ENCODE measurements at regions not wholly inside any gene's neighbourhood (a gene's known extent, or its start where the extent isn't known, plus 50 kb on each side); places are given as distances from the start of the nearest gene placed in this dataset.

GRCh38 chr3:26368312-26368711 lies 254.3 kb upstream of the LRRC3B start:
- Histone ChIP-seq H3K9ac (ENCODE audit: insufficient read depth in 1 of 2, low read depth in 2 of 2, low read length in 2 of 2) (no peak overlapping the region), H3K27me3 (ENCODE audit: control insufficient read depth in 2 of 2, insufficient read depth in 2 of 2, low read length in 2 of 2) (no peaks in the 10 kb centered on the region), H3K27ac (ENCODE audit: extremely low read depth, low read depth, low read length) (no peak overlapping the region), H3K79me2 (ENCODE audit: control insufficient read depth, insufficient read depth, low read length) (no peaks in the 10 kb centered on the region), H3K36me3 (ENCODE audit: control insufficient read depth, insufficient read depth, low read length) (no peaks in the 10 kb centered on the region), H3K9me3 (replicated peaks; ENCODE audit: control insufficient read depth, insufficient read depth, low read depth, low read length) (peaks cover 1% of the 10 kb centered on the region; the same call in 1 of the 2 replicates), H3K4me2 (ENCODE audit: insufficient read depth, low read length) (no peak overlapping the region), H3K4me1 (replicated peaks in 1 of 2; ENCODE audit: control insufficient read depth in 2 of 2, insufficient read depth in 2 of 2, low read length in 2 of 2) (no peaks in the 10 kb centered on the region), H3K9me1 (ENCODE audit: control insufficient read depth, insufficient read depth, low read length) (no peaks in the 10 kb centered on the region), H3K4me3 (no peak overlapping the region), H4K20me1 (replicated peaks; ENCODE audit: control insufficient read depth, insufficient read depth, low read length) (no peaks in the 10 kb centered on the region), H2AFZ (ENCODE audit: low read depth, low read length) (no peak overlapping the region)
- ATAC-seq = no peak
- no peak for DNase-seq (ENCODE audit: extremely low read depth in 1 of 4, low spot score in 3 of 4)
- in situ Hi-C loops (cut with MboI) (no loop called here), intact Hi-C loops (cut with micrococcal nuclease) (no loop called here)
- no TSS peak for BruUV-seq (replicated peaks)
- ChIA-PET CTCF (ENCODE audit: low intra/inter-chr PET ratio) (no interaction called here), POLR2A (no interaction called here)
- no peak for FAIRE-seq
- no peak for TF ChIP-seq HSF4 (CRISPR knock-in tag; IDR thresholded peaks at IDR 0.05; ENCODE audit: borderline replicate concordance)
- no peak for TF ChIP-seq SMARCA5 (IDR thresholded peaks at IDR 0.05)
- TF ChIP-seq ZNF174 (CRISPR knock-in tag; IDR thresholded peaks at IDR 0.05) = no peak
- no peak for TF ChIP-seq MYC (IDR thresholded peaks at IDR 0.05; ENCODE audit: low read depth, low read length)
- TF ChIP-seq MYC (CRISPR knock-in tag; IDR thresholded peaks at IDR 0.05; ENCODE audit: borderline replicate concordance, low read depth) = no peak
- TF ChIP-seq EZH2 (IDR thresholded peaks at IDR 0.05; ENCODE audit: borderline replicate concordance, low read depth, low read length) = no peak
- no peak for TF ChIP-seq HNRNPH1 (optimal IDR thresholded peaks at IDR 0.05; ENCODE audit: low read depth, low read length)
- TF ChIP-seq FOXP1 (CRISPR knock-in tag; IDR thresholded peaks at IDR 0.05) = no peak
- no peak for TF ChIP-seq BCOR (IDR thresholded peaks at IDR 0.05)
- no peak for TF ChIP-seq BMI1 (IDR thresholded peaks at IDR 0.05; ENCODE audit: low read length)
- no peak for TF ChIP-seq COPS2 (conservative IDR thresholded peaks at IDR 0.05)
- TF ChIP-seq ZNF217 (CRISPR knock-in tag; IDR thresholded peaks at IDR 0.05) = no peak
- no peak for TF ChIP-seq TBL1XR1 (IDR thresholded peaks at IDR 0.05; ENCODE audit: low read length in 2 of 2)
- no peak for TF ChIP-seq HMGXB4 (CRISPR knock-in tag; IDR thresholded peaks at IDR 0.05)
- no peak for TF ChIP-seq RHOXF2B (CRISPR knock-in tag; conservative IDR thresholded peaks at IDR 0.05)
- no peak for TF ChIP-seq GTF2A2 (tag; IDR thresholded peaks at IDR 0.05)
- TF ChIP-seq SMARCE1 (IDR thresholded peaks at IDR 0.05) = no peak

Data from K562 (cell line).